Hippocampal formation (tissue), 2 donors: ENCODE measurements at regions not wholly inside any gene's neighbourhood (a gene's known extent, or its start where the extent isn't known, plus 50 kb on each side); places are given as distances from the start of the nearest gene placed in this dataset.
"Not testable (repeated sequence)": the region's sequence is repeated elsewhere in the genome, so short reads cannot be mapped to it uniquely, and the experiment has no call there.

Experiments
- DNase-seq, 2 donors: peaks; one replicate each; lab custom pipeline; 2025; lab: John Stamatoyannopoulos, UW

DNA sequence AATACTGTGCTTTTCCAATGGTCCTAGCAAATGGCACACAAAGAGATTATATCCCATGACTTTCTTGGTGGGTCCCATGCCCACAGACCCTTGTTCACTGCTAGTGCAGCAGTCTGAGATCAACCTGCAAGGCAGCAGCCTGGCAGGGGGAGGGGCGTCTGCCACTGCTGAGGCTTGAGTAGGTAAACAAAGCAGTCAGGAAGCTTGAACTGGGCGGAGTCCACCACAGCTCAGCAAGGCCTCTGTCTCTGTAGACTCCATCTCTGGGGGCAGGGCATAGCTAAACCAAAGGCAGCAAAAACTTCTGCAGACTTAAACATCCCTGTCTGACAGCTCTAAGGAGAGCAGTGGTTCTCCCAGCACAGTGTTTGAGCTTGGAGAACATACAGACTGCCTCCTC is 82.9 kb downstream of the ZNF737 start:
- no peak for DNase-seq

DNA sequence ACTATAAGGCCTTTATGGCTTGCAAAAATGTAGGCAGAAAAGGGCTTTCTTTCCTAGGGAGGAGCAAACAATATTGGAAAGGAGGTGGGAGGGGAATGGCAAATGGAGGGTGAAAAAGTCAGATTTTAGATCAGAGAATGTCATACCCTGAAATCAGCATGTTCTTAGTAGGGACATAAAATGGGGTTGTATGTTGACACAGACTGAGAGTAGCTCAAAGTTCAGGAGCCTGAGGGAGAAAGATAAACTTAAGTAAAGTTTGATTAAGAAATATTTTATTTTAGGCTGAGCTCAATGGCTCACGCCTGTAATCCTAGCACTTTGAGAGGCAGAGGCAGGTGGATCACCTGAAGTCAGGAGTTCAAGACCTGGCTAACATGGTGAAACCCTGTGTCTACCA is 83.8 kb downstream of the ZNF737 start:
- DNase-seq: no peak

DNA sequence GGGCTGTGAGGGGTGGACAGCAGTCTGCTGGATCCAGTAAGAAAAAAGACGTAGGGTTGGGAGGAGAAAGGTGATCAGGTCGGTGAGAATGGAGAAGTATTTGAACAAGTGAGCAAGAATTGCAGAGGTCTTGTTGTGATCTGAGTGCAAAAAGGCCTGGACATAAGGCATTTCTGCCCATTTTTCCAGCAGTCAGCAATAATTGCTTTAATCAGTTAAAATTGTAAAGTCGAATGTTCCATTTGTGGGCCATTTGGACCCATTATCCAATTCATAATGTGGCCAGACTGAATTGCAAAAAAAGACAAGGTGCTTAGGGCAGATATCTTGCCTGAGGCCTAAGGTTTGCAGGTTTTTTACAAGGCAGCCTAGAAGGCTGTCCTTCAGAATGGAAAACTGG is 86.1 kb downstream of the ZNF737 start:
- no peak for DNase-seq

DNA sequence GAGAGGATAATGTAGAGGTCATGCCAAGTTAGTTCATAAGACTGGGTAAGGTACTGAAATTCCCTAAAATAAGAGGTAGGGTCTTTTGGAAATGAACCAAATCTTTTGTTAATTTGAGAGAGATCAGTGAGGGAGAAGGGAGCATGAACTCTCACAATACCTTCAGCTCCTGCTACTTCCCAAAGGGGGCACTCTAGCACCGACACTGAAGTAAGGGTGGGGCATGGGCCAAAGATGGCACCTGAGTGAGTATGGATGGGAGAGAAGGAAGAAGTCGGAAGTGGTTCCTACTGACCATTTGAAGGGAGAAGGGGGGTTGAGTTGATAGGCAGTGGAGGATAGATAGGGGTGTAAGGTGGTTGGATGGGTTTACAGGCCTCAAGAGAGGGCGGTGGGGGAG is 86.6 kb downstream of the ZNF737 start:
- DNase-seq: no peak

GRCh38 chr19:20472854-20473253 is 92.7 kb downstream of the ZNF737 start:
- no peak for DNase-seq

DNA sequence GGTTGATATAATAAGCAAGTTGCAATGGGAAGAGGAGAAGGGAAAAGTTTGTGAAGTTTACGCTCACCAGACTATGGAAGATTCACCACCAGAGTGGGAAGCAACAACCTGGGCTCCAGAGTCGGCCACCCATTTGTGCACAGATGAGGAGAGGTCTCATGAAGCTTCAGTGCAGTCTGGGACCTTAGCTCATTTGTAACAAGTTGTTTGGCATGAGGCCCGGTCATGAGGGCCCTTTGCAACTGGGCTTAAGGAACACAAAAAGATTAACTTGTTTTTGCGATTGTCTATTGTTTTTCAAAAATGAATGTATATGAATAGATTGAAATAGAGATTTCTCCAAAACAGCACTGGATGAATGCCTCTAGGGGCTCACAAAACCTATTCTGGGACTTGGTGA is 94.2 kb downstream of the ZNF737 start:
- no peak for DNase-seq

- no peak for DNase-seq
Observed at GRCh38 chr19:20470345-20471135, 95.0 kb downstream of the ZNF737 start.

DNA sequence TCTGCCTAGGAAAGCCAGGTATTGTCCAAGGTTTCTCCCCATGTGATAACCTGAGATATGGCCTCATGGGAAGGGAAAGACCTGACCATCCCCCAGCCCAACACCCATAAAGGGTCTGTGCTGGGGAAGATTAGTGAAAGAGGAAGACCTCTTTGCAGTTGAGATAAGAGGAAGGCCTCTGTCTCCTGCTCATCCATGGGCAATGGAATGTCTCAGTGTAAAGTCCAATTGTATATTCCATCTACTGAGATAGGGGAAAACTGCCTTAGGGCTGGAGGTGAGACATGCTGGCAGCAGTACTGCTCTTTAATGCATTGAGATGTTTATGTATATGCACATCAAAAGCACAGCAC is 99.0 kb downstream of the ZNF737 start:
- not testable (repeated sequence) for DNase-seq

GRCh38 chr19:20465922-20466637 is 99.5 kb downstream of the ZNF737 start:
- DNase-seq: not testable (repeated sequence)

DNA sequence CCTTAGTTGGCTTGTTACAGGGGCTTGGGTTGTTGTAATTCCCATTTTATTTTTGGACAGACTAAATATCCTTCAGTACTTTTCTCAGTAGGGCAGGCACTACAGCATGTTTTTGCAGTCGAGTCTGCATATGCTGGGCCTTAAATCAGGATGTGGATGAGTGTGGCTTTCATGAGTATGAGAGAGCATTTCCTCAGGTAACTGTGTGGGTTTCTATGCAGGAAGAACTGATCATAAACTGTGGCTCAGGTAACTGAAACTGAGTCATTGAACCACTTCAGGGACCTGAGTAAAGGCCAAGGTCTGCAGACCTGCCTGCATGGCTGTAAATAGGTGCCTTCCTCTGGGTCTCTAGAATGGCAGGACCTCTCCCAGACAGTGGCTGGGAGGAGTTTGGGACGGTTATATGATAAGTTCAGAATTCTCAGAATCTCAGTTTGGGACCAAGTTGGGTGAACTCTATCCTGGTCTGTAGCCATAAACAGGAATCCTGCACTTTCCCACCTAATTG is 112.1 kb downstream of the ZNF737 start:
- no peak for DNase-seq

DNA sequence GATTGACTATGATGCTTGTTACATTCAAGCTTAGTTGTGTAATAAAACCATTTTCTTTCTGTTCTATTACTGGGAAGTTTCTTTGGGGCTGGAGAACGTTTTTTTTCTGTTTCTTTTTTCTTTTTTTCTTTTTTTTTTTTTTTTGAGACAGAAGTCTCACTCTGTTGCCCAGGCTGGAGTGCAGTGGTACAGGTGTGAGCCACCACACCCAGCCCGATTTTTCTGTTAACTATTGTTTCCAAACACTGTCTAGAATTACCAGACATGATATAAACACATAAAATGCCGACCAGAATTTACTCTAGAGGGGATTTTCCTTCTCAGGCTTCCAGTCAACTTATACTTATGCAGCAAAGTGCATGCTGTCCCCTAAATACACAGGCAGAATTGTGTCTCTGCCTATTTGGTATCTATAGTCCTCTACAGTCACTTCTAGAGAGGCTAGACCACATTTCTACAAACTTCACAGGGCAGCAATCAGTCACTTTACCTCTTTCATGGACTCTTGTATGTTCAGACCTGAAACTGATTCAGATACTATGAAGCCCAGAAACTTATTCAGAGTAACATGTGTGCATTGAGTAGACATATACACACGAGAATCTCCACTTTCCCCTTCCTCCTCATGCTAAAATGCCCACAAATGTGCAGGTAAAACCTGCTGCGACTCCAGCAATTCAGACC is 121.2 kb downstream of the ZNF737 start:
- DNase-seq: no peak

DNA sequence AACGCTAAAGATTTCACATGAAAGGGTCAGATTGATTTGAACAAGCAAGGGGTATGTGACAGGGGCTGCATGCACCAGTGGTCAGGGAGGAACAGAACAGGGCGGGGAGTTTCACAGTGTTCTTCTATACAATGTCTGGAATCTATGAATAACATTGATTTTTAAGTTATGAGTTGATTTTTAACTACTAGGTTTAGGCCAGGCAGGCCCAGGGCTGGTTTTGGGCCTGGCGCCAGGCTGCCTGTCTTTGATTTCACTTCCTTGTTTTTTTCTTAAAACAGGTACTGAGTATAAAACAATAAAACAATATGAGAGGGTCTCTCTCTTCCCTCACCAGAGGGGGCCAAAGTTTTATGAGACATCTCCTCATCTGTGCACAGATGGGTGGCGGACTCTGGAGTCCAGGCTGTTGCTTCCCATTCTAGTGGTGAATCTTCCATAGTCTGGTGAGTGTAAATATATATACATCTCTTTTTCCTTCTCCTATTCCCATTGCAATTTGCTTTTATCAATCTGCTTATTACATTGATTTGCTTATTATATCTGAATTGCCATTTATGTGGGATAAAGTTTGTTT is 133.2 kb downstream of the ZNF737 start:
- not testable (repeated sequence) for DNase-seq

DNA sequence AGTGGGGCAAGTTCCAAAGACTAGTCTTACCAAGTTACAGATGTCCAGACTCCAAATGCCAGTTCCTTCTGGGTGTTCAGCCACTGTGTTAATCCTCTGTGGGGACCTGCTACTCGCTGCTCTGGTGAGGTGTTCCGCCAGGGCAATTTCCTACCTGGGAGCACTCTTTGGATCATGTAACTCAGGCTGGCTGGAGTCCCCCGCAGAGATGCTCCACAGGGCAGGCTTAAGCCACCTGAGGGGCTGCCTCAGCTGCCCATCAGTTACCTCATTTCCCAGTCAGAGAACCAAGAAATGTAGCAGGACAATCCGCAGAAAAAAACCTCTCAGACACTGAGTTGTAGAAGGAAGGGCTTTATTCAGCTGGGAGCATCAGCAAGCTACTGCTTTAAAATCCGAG is 133.8 kb downstream of the ZNF737 start:
- no peak for DNase-seq

DNA sequence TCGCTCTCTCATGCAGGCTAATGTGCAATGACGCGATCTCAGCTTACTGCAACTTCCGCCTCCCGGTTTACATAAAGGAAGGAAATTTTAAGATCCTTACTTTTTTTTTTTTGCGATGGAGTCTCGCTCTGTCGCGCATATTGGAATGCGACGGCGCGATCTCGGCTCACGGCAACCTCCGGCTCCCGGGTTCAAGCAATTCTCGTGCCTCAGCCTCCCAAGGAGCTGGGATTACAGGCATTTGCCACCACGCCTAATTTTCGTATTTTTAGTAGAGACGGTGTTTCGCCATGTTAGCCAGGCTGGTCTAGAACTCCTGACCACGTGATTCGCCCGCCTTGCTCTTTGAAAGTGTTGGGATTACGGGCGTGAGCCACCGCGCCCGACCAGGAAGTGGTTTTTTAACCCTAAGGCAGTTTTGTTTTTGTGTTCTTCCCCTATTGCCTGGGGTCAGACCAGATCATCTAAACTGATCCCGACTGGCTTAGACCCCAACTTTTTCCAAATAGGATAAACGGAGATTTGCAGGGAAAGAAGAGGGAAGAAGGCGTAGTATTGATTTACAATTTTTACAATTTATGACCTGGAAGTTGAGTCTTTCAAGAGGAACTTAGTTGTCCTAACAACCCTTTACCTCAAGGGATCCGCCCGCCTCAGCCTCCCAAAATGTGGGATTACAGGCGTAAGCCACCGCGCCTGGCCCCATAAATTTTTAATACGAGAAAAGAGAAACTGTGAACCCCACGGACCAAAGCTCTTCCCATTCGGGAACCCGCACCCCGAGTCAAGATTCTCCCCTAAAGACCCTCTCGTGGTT is 142.0 kb downstream of the ZNF737 start:
- DNase-seq: peak; percentile 8 to 46

DNA sequence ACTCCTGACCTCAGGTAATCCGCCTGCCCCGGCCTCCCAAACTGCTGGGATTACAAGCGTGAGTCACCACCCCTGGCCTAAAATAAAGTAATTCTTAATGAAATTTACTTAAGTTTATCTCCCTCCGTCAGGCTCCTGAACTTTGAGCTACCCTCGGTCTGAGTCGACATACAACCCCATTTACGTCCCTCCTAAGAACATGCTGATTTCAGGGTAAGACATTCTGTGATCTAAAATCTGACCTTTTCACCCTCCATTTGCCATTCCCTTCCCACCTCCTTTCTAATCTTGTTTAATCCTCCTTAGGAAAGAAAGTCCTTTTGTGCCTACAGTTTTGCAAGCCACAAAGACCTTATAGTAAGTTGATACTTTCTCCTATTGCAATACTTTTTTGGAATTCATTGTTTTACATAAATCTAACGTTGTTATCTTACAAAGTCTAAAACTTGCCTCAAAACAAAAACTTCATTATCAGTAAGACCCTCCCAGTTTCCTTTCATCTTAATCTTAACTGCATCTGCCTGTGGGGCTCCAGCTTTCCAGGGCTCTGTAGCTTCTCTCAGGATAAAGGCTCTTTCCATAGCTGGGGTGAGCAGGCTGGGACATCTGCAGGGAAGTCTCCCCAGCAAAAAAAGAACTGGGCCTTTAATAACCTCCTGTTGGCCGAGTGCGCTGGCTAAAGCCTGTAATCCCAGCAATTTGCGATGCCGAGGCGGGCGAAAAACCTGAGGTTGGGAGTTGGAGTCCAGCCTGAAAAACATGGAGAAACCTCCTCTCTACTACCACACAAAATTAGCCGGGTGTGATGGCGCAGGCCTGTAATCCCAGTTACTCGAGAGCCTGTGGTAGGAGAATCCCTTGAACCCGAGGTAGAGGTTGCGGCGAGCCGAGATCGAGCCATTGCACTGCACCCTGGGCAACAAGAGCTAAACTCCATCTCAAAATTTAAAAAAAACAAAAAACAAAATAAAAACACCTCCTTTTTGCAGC is 143.1 kb downstream of the ZNF737 start:
- peak; percentile 2 to 6 for DNase-seq

DNA sequence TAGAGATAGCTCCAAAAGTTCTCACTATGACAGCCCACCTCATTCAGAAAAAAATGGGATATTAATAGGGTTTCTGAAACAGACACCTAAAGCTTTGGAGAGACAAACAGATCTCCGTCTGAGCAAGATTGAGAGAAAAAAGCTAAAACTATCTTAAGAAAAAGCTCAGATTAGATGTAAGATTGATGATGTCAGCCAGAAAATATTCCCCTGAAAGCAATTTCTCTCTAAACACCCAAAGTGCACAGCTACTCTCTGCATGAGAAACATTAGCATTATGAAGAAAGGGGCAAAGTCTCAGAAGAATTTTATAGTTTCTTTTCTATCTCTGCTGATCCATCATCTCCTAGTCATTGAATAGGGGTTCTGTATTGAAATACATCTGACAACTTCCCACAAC is 148.9 kb downstream of the ZNF737 start:
- DNase-seq: no peak

DNA sequence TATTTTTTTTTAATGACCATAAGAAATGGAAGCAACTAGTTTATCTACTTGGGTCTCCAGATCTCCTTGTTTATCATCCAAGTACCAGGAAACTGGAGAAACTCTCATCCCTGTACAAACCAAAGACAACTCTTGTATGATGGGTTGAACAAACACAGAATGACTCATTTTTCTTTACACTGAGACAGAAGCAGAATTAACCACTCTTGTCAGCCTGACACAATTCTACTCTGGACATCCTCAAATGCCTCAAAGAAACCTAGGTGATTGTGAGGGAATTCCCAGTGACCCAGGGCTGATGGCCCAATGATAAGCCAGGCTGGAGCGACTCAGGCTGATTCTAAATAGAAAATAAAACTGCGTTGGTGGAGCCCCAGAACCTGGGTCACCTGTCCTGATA is 151.5 kb downstream of the ZNF737 start:
- no peak for DNase-seq

GRCh38 chr19:20413705-20414104 is 151.9 kb downstream of the ZNF737 start:
- no peak for DNase-seq

DNA sequence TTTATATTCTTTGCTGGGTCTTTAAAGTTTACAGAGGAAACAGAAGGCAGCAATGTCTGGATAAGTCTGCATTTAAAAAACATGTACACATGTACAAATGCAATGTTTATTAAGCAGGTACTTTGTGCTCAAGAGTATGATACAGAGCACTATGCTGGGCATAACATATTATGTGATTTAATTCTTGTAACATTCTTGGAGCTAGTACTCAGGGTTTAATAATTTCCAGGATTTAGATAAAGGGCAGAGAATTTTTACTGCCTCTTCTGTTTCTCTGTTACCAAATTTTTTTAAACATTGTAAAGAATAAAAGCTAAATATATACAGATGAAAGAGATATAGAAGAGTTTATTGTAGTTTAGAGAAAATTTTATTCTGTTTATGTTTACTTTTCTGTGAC is 152.7 kb downstream of the ZNF737 start:
- no peak for DNase-seq

DNA sequence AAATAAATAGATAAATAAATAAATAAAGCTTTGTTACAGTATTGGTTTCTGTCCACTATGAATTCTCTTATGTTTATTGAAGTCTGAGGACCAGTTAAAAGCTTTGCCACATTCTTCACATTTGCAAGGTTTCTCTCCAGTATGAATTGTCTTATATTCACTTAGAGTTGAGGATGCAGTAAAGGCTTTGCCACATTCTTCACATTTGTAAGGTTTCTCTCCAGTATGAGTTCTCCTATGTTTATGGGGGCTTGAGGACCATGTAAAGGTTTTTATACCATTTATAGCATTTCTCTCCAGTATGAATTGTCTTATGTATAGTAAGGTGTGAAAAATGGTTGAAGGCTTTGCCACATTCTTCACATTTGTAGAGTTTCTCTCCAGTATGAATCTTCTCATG is 168.3 kb downstream of the ZNF737 start:
- no peak for DNase-seq
